ENCODE measurements at regions not wholly inside any gene's neighbourhood (a gene's known extent, or its start where the extent isn't known, plus 50 kb on each side); places are given as distances from the start of the nearest gene placed in this dataset.

DNA sequence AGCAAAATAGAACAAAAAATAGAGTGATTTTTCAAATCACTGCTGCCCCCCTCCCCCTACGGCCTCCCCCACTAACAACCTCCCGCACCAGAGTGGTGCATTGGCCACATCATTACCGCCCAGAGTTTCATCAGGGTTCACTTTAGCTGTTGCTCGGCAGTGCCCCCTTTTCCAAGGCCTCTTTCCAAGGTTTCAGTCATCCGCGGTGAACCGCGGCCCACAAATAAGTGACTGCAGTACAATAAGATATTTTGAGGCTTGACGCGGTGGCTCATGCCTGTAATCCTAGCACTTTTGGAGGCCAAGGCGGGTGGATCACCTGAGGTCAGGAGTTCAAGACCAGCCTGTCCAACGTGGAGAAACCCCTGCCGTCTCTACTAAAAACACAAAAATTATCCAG lies 180.0 kb downstream of the MAF start:
- H3K9me3 Mint-ChIP-seq (ENCODE audit: unreplicated experiment), result peaks cover 2% of the 10 kb centered on the region
- H3K36me3 Mint-ChIP-seq (ENCODE audit: unreplicated experiment), result no peaks in the 10 kb centered on the region
- H3K4me1 Mint-ChIP-seq (ENCODE audit: low read depth, unreplicated experiment), result peaks cover 12% of the 10 kb centered on the region
- TF ChIP-seq, protein P1, sequence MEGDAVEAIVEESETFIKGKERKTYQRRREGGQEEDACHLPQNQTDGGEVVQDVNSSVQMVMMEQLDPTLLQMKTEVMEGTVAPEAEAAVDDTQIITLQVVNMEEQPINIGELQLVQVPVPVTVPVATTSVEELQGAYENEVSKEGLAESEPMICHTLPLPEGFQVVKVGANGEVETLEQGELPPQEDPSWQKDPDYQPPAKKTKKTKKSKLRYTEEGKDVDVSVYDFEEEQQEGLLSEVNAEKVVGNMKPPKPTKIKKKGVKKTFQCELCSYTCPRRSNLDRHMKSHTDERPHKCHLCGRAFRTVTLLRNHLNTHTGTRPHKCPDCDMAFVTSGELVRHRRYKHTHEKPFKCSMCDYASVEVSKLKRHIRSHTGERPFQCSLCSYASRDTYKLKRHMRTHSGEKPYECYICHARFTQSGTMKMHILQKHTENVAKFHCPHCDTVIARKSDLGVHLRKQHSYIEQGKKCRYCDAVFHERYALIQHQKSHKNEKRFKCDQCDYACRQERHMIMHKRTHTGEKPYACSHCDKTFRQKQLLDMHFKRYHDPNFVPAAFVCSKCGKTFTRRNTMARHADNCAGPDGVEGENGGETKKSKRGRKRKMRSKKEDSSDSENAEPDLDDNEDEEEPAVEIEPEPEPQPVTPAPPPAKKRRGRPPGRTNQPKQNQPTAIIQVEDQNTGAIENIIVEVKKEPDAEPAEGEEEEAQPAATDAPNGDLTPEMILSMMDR (IDR thresholded peaks at IDR 0.05; ENCODE audit: partially characterized antibody, unreplicated experiment), result no peak
- DNase-seq, result no peak
- H3K4me3 Mint-ChIP-seq (ENCODE audit: unreplicated experiment), result no peak overlapping the region
- peaks cover 2% of the 10 kb centered on the region for H3K27me3 Mint-ChIP-seq (ENCODE audit: unreplicated experiment)
- no peak overlapping the region for H3K27ac Mint-ChIP-seq (ENCODE audit: unreplicated experiment)

DNA sequence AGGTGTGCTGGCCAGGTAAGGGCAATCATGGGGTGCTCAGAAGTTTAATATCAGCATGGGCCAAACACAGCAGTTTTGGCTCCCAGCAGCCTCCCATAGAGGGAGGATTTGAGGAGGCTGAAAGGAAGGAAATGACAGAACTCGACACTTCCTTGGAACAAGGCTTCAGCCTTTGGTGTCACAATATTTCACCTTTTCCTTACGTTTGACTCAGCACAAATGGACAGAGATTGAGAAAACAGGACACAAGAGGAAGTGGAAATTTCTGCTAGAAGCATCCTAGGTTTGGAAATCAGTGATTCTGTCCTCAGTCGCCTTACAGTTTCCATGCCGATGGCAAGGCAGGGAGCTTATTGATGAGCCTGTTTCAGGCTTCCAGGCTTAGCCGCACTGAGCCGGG lies 181.4 kb downstream of the MAF start:
- H3K4me3 Mint-ChIP-seq (ENCODE audit: unreplicated experiment), result no peak overlapping the region
- no peak overlapping the region for H3K27ac Mint-ChIP-seq (ENCODE audit: unreplicated experiment)
- TF ChIP-seq, protein P1 (IDR thresholded peaks at IDR 0.05; ENCODE audit: partially characterized antibody, unreplicated experiment), result no peak
- no peaks in the 10 kb centered on the region for H3K36me3 Mint-ChIP-seq (ENCODE audit: unreplicated experiment)
- peaks cover 2% of the 10 kb centered on the region for H3K9me3 Mint-ChIP-seq (ENCODE audit: unreplicated experiment)
- H3K27me3 Mint-ChIP-seq (ENCODE audit: unreplicated experiment), result peaks cover 2% of the 10 kb centered on the region
- peaks cover 12% of the 10 kb centered on the region for H3K4me1 Mint-ChIP-seq (ENCODE audit: low read depth, unreplicated experiment)
- DNase-seq, result no peak

DNA sequence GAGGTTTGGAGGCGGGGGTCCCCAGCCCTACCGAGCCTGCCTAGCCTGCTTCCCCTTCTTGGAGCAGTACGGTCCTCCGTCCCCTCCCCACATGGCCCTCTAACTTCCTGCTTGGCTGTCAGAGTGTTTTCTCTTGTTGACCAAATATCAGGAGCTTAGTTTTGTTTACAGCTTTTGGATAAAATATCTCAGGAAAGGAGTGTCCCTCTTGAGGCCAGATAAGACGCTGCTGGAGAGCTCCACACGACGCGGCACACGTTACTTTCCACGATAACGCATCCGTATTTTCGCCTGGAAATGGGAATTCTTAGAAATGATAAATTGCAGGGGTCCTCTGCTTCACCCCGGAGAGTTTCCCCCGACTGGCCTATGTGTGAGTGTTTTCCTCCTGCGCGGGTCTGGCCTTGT lies 182.9 kb downstream of the MAF start:
- no peak overlapping the region for H3K27ac Mint-ChIP-seq (ENCODE audit: unreplicated experiment)
- H3K27me3 Mint-ChIP-seq (ENCODE audit: unreplicated experiment), result no peaks in the 10 kb centered on the region
- H3K4me3 Mint-ChIP-seq (ENCODE audit: unreplicated experiment), result no peak overlapping the region
- TF ChIP-seq, protein P1 (IDR thresholded peaks at IDR 0.05; ENCODE audit: partially characterized antibody, unreplicated experiment), result no peak
- no peaks in the 10 kb centered on the region for H3K36me3 Mint-ChIP-seq (ENCODE audit: unreplicated experiment)
- no peak for DNase-seq
- peaks cover 2% of the 10 kb centered on the region for H3K9me3 Mint-ChIP-seq (ENCODE audit: unreplicated experiment)
- peaks cover 12% of the 10 kb centered on the region for H3K4me1 Mint-ChIP-seq (ENCODE audit: low read depth, unreplicated experiment)

DNA sequence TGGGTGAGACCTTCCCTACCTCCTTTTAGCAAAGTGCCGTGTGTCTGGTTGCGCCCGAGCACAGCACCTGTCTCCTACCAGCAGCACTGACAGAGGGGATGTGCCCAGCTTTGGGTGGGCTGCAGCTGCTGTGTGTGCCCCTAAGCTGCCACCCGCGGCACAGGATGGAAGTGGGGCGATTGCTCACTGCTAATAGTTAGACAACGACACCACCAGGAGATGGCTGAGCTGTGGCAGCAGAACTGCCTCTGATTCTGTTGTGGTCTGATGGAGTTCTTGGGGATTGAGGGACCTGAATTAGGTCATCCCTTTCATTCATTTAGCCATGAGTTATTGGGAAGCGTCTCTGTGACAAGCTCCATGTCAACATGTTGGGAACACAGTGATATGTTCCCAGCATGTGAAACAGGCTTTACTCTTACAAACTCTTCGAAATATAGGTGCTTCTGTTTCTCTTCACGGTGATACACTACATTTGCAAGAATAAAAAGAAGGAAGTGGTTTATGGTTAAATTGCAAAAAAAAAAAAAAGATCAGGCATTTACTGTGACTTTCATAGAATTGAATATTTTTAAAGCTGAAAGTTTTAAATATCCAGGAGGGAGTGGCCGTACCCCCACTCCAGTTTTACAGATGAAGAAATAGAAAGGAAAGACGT lies 184.4 kb downstream of the MAF start:
- Mint-ChIP-seq H3K27ac (ENCODE audit: unreplicated experiment) (no peak overlapping the region), H3K9me3 (ENCODE audit: unreplicated experiment) (peaks cover 2% of the 10 kb centered on the region), H3K4me3 (ENCODE audit: unreplicated experiment) (no peak overlapping the region), H3K36me3 (ENCODE audit: unreplicated experiment) (no peaks in the 10 kb centered on the region), H3K27me3 (ENCODE audit: unreplicated experiment) (no peaks in the 10 kb centered on the region), H3K4me1 (ENCODE audit: low read depth, unreplicated experiment) (peaks cover 10% of the 10 kb centered on the region)
- TF ChIP-seq, protein P1 (IDR thresholded peaks at IDR 0.05; ENCODE audit: partially characterized antibody, unreplicated experiment), result no peak
- no peak for DNase-seq

DNA sequence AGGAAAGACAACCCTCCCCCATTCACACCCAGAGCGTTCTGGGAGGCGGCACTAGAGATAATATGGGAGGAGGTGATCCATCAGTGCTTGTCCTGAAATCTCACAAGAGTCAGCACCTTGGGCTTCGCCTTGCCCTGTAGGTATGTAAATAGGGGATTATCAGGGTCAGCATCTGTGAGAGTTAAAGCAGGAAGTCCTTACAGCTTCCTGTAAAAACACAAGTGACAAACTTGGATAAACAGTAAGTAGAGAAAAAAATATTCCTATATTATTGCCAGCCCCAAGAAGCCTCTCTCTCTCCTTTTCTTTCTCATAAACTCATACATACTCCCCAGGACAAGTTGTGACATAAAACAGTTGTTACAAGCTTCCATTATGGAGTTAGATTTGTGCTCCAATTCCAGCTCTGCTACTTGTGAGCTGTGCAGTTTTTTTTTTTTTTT lies 187.7 kb downstream of the MAF start:
- Mint-ChIP-seq H3K27ac (ENCODE audit: unreplicated experiment) (no peak overlapping the region), H3K27me3 (ENCODE audit: unreplicated experiment) (no peaks in the 10 kb centered on the region), H3K4me3 (ENCODE audit: unreplicated experiment) (no peak overlapping the region), H3K36me3 (ENCODE audit: unreplicated experiment) (no peaks in the 10 kb centered on the region), H3K9me3 (ENCODE audit: unreplicated experiment) (peaks cover 4% of the 10 kb centered on the region), H3K4me1 (ENCODE audit: low read depth, unreplicated experiment) (peaks cover 1% of the 10 kb centered on the region)
- DNase-seq, result no peak
- TF ChIP-seq, protein P1 (IDR thresholded peaks at IDR 0.05; ENCODE audit: partially characterized antibody, unreplicated experiment), result no peak

All from glutamatergic neuron (in vitro differentiated cells).